ENCODE measurements at regions not wholly inside any gene's neighbourhood (a gene's known extent, or its start where the extent isn't known, plus 50 kb on each side); places are given as distances from the start of the nearest gene placed in this dataset.
A peak's percentile ranks its signal among the peaks of the same experiment; 100 is the strongest.

GRCh38 chr2:111534910-111535352 is 349.1 kb downstream of the ANAPC1 start:
- TF ChIP-seq EP300 (IDR thresholded peaks at IDR 0.05; ENCODE audit: borderline replicate concordance) (no peak), RAD21 (IDR thresholded peaks at IDR 0.05; ENCODE audit: low read depth) (no peak; the same call in 1 of the 2 replicates), TAF1 (IDR thresholded peaks at IDR 0.05; ENCODE audit: low read depth) (no peak), EGR1 (IDR thresholded peaks at IDR 0.05) (no peak), CREB1 (IDR thresholded peaks at IDR 0.05; ENCODE audit: low read depth) (0 out of 2 replicates have a peak, but pooled peaks have one; percentile 12), TCF12 (IDR thresholded peaks at IDR 0.05; ENCODE audit: low read depth) (0 out of 2 replicates have a peak, but pooled peaks have one; percentile 28), FOXM1 (IDR thresholded peaks at IDR 0.05; ENCODE audit: borderline replicate concordance, low read depth) (no peak), TEAD4 (IDR thresholded peaks at IDR 0.05) (no peak), CEBPB (IDR thresholded peaks at IDR 0.05) (no peak), REST (IDR thresholded peaks at IDR 0.05; ENCODE audit: low read depth) (no peak), ZBTB7A (IDR thresholded peaks at IDR 0.05; ENCODE audit: low read depth) (peak; percentile 65; the same call in 1 of the 2 replicates), USF1 (IDR thresholded peaks at IDR 0.05) (peak; percentile 86), YY1 (IDR thresholded peaks at IDR 0.05; ENCODE audit: low read depth) (no peak), MAX (IDR thresholded peaks at IDR 0.05) (peak; percentile 72)

Measured in Ishikawa (cell line).